ENCODE measurements at regions not wholly inside any gene's neighbourhood (a gene's known extent, or its start where the extent isn't known, plus 50 kb on each side); places are given as distances from the start of the nearest gene placed in this dataset.

DNA sequence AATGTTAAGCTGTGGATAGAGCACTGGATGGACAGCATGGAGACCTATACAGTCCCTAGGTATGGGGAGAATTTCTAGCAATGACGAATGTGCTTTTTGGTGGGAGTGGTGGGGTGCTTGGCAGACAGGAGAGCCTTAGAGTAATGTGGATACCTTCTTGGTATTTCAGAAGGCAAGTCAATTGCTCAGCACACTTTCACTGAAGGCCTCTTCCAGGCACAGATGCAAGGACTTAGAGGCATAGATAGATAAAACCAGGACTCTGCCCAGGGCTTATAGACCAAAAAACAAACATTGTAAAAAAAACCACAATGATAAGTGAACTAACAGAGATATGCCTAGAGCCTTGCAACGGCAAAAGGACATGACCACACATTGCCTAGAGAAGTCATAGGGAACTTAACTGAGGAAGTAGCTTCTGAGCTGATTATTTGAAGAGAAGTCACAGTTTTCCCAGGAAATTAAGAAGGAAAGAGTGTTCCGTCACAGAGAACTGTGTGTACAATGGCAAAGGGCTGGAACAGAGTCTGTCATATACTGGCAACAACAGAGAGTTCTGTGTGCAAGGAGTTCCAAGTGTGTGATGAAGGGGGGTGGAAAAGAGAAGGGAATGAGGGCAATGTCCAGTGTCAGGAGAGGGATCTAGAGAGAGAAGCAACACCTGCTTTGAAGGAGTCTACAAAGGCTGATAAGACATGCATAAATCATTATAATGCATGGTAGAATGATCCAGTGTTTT lies 65.9 kb upstream of the PICALM start:
- no peaks in the 10 kb centered on the region for H3K9me3 Mint-ChIP-seq
- no peaks in the 10 kb centered on the region for H3K4me1 Mint-ChIP-seq
- TF ChIP-seq, protein P1, sequence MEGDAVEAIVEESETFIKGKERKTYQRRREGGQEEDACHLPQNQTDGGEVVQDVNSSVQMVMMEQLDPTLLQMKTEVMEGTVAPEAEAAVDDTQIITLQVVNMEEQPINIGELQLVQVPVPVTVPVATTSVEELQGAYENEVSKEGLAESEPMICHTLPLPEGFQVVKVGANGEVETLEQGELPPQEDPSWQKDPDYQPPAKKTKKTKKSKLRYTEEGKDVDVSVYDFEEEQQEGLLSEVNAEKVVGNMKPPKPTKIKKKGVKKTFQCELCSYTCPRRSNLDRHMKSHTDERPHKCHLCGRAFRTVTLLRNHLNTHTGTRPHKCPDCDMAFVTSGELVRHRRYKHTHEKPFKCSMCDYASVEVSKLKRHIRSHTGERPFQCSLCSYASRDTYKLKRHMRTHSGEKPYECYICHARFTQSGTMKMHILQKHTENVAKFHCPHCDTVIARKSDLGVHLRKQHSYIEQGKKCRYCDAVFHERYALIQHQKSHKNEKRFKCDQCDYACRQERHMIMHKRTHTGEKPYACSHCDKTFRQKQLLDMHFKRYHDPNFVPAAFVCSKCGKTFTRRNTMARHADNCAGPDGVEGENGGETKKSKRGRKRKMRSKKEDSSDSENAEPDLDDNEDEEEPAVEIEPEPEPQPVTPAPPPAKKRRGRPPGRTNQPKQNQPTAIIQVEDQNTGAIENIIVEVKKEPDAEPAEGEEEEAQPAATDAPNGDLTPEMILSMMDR (IDR thresholded peaks at IDR 0.05), result no peak
- DNase-seq, result no peak
- no peak overlapping the region for H3K4me3 Mint-ChIP-seq
- no peaks in the 10 kb centered on the region for H3K27me3 Mint-ChIP-seq (ENCODE audit: low read depth, poor library complexity)
- H3K27ac Mint-ChIP-seq, result no peak overlapping the region
- H3K36me3 Mint-ChIP-seq (ENCODE audit: low read depth), result no peaks in the 10 kb centered on the region

DNA sequence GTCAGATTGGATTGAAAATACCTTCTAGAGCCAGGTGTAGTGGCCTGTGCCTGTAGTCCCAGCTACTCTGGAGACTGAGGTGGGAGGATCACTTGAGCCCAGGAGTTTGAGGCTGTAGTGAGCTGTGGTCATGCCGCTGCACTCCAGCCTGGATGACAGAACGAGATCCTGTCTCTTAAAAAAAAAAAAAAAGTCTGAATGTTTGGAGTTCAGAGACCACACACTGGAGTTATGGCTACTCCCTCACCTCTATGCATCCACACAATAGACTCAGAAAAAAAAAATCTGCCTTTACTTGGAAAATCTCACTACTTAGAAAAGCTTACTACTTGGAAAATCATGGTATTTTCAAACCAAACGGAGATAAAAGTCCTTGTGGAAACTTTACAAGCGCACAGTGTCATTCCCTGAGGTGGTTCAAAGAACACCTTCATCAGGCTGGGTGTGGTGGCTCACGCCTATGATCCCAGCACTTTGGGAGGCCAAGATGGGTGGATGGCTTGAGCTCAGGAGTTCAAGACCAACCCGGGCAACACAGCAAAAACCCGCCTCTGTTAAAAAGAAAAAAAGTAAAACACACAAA lies 63.9 kb upstream of the PICALM start:
- TF ChIP-seq, protein P1 (IDR thresholded peaks at IDR 0.05), result no peak
- Mint-ChIP-seq H3K9me3 (no peaks in the 10 kb centered on the region), H3K27me3 (ENCODE audit: low read depth, poor library complexity) (peaks cover 2% of the 10 kb centered on the region), H3K4me3 (no peak overlapping the region), H3K36me3 (ENCODE audit: low read depth) (no peaks in the 10 kb centered on the region), H3K27ac (no peak overlapping the region), H3K4me1 (no peaks in the 10 kb centered on the region)
- no peak for DNase-seq

DNA sequence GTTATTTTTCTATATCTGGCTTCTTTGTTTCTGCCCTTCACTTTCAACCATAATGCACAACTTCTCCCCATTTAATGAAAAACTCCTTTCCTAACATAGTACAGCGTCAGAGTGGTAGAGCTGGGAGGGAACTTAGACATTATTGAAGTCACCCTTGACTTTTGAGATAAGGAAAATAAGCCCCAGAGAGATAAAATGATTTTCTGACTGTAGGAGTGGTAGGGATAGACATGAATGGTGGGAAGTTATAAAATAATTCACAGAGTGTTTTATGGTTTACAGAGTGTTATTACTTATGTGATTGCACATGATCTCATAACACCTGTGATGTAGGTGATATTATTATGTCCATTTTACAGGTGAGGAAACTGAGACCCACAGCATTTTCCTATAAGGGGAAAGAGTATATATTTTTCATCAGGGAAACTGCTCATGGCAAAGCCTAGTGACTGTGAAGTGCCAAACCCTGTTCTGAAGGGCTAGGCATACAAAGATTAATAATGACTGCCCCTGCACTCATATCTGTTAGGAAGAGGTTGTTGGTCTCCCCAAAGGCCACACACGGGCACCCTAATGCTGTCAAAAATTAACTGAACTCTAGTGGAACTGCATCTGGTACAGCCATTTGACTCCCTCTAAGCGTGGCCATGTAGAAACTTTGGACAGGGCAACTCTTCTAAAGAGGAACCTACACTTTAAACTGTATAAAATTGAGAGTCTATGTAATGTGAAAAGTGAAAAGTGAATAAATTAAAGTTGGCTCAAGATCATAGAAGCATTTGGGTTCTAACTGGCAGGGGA lies 61.1 kb upstream of the PICALM start:
- TF ChIP-seq, protein P1 (IDR thresholded peaks at IDR 0.05), result no peak
- no peaks in the 10 kb centered on the region for H3K4me1 Mint-ChIP-seq
- no peaks in the 10 kb centered on the region for H3K36me3 Mint-ChIP-seq (ENCODE audit: low read depth)

DNA sequence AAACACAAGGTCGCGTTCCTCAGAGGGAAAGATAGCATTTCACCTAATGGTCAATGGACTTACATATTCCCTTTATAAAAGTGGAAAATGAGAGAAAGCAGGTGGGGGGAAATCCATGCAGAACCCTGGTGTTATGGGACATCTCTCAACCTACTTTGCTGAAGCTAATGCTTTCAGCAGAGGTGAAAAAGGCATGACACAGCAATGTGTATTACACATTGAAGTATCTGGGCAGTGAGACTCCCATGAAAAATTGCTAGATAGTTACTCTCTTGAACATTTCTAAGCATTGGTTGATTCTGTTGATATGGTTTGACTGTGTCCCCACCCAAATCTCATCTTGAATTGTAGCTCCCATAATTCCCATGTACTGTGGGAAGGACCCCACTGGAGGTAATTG lies 60.0 kb upstream of the PICALM start:
- Mint-ChIP-seq H3K27ac (no peak overlapping the region), H3K36me3 (ENCODE audit: low read depth) (no peaks in the 10 kb centered on the region), H3K4me3 (no peak overlapping the region), H3K4me1 (no peaks in the 10 kb centered on the region), H3K9me3 (no peaks in the 10 kb centered on the region), H3K27me3 (ENCODE audit: low read depth, poor library complexity) (peaks cover 7% of the 10 kb centered on the region)
- TF ChIP-seq, protein P1 (IDR thresholded peaks at IDR 0.05), result no peak
- no peak for DNase-seq

More for the DNA sequence above, 61.1 kb upstream of the PICALM start:
- H3K27me3 Mint-ChIP-seq (ENCODE audit: low read depth, poor library complexity), result peaks cover 7% of the 10 kb centered on the region
- H3K9me3 Mint-ChIP-seq, result no peaks in the 10 kb centered on the region
- H3K27ac Mint-ChIP-seq, result no peak overlapping the region
- no peak for DNase-seq
- no peak overlapping the region for H3K4me3 Mint-ChIP-seq

DNA sequence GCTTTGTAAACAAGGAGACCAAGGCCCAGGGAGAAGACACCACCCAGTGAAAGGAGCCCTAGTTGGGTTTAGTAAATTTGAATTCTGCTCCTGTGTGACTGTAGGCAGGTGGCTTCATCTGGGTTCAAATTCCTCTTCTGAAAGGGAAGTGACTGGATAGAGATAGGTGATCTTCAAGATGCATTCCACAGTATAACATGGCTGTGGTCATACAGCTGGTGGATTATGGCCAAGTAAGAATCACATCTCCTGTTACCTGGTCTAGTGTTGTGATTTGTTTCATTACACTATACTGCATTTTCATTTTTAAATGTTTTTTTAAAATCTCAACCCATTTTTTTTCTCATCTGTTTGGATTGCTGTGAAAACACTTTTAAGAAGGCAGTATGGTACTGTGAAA lies 58.0 kb upstream of the PICALM start:
- Mint-ChIP-seq H3K4me1 (no peaks in the 10 kb centered on the region), H3K27me3 (ENCODE audit: low read depth, poor library complexity) (peaks cover 17% of the 10 kb centered on the region), H3K27ac (no peak overlapping the region), H3K4me3 (no peak overlapping the region), H3K9me3 (no peaks in the 10 kb centered on the region), H3K36me3 (ENCODE audit: low read depth) (no peaks in the 10 kb centered on the region)
- TF ChIP-seq, protein P1 (IDR thresholded peaks at IDR 0.05), result no peak
- no peak for DNase-seq

Measured in nephron progenitor cell (in vitro differentiated cells).